Activated CD4-positive, alpha-beta T cell treated with anti-CD3 and anti-CD28 coated beads, Interleukin-2, amount 10 ng/mL, durations not matched to agents 24 days and 14 days (primary cell): ENCODE measurements at regions not wholly inside any gene's neighbourhood (a gene's known extent, or its start where the extent isn't known, plus 50 kb on each side); places are given as distances from the start of the nearest gene placed in this dataset.

ENCODE experiments used
- DNase-seq: peaks from one replicate; pipeline ENCODE4 v3.0.0; 2022
- H3K27ac Mint-ChIP-seq: one replicate; pipeline ENCODE4 v1.8.0; 2022; ENCODE audit warnings: mild to moderate bottlenecking, mixed read lengths
- H3K27me3 Mint-ChIP-seq: one replicate; pipeline ENCODE4 v1.8.0; 2022; ENCODE audit warnings: mixed read lengths
- H3K36me3 Mint-ChIP-seq: one replicate; pipeline ENCODE4 v1.8.0; 2022; ENCODE audit warnings: low read depth, mild to moderate bottlenecking, mixed read lengths
- H3K4me1 Mint-ChIP-seq: one replicate; pipeline ENCODE4 v1.8.0; 2021; ENCODE audit warnings: mixed read lengths
- H3K4me3 Mint-ChIP-seq: one replicate; pipeline ENCODE4 v1.8.0; 2022; ENCODE audit warnings: mild to moderate bottlenecking, moderate library complexity, mixed read lengths
- H3K9me3 Mint-ChIP-seq: one replicate; pipeline ENCODE4 v1.8.0; 2021; ENCODE audit warnings: mixed read lengths
- intact Hi-C: fragments of 100-400 bp; cut with micrococcal nuclease; formaldehyde crosslinking; loops from one replicate; pipeline ENCODE4 v1.15.1; 2023

DNA sequence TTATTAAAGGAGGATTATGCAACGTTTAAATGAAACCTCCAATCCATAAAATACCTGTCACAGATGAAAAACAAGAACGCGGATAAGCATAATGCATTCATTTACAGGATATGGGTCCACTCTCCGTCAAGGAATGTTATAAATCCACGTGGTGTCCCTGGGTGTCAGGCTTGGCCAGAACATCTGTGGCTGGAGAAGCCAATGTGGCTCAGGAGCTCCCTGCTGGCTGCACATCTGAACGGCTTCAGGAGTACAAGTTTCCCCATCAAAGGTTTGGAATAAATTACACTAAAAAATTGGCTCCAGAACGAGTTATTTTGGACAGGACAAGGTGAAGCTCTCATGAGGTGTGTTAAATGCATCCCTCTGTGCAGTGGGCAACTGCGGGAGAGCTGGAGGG lies 87.8 kb upstream of the LEF1 start:
- H3K36me3 Mint-ChIP-seq = no peaks in the 10 kb centered on the region
- H3K4me3 Mint-ChIP-seq = no peak overlapping the region

DNA sequence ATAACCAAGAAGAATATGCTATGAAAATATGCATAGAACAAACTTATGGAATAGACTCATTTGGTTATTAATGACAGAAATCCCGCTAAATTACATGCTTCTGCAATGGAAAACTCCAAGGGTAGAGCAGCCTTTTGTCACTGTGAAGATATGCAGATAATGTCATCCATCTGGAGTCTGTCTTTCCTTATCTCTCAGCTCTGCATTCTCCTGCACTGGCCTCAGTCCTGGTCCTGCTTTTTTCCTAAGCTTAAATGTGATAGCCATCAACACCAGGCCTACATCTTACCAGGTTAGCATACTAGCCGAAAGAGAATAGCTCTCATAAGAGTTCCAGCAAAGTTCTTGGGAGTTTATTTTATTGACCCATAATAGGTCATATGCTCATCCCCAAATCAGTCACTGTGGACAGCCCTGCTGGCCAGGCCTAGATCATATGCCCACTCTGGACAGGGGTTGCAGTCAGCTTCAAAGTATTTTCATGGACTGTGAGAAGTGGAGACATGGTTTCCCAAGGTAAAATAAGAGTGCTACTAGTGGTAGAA lies 86.5 kb upstream of the LEF1 start:
- H3K9me3 Mint-ChIP-seq = peaks cover 9% of the 10 kb centered on the region
- no peak overlapping the region for H3K4me3 Mint-ChIP-seq
- intact Hi-C loops = no loop called here
- peaks cover 2% of the 10 kb centered on the region for H3K27me3 Mint-ChIP-seq
- no peaks in the 10 kb centered on the region for H3K4me1 Mint-ChIP-seq
- no peaks in the 10 kb centered on the region for H3K36me3 Mint-ChIP-seq
- no peak overlapping the region for H3K27ac Mint-ChIP-seq
- no peak for DNase-seq

More for the DNA sequence above, 87.8 kb upstream of the LEF1 start:
- Mint-ChIP-seq H3K4me1 (no peaks in the 10 kb centered on the region), H3K27ac (no peak overlapping the region), H3K27me3 (peaks cover 5% of the 10 kb centered on the region), H3K9me3 (peaks cover 9% of the 10 kb centered on the region)
- intact Hi-C loops = no loop called here
- no peak for DNase-seq

- DNase-seq = no peak
- intact Hi-C loops = no loop called here
- Mint-ChIP-seq H3K27ac (no peak overlapping the region), H3K4me1 (no peaks in the 10 kb centered on the region), H3K27me3 (no peaks in the 10 kb centered on the region), H3K9me3 (peaks cover 14% of the 10 kb centered on the region), H3K4me3 (no peak overlapping the region), H3K36me3 (no peaks in the 10 kb centered on the region)
Measured at GRCh38 chr4:108249397-108249796, 80.7 kb upstream of the LEF1 start.

DNA sequence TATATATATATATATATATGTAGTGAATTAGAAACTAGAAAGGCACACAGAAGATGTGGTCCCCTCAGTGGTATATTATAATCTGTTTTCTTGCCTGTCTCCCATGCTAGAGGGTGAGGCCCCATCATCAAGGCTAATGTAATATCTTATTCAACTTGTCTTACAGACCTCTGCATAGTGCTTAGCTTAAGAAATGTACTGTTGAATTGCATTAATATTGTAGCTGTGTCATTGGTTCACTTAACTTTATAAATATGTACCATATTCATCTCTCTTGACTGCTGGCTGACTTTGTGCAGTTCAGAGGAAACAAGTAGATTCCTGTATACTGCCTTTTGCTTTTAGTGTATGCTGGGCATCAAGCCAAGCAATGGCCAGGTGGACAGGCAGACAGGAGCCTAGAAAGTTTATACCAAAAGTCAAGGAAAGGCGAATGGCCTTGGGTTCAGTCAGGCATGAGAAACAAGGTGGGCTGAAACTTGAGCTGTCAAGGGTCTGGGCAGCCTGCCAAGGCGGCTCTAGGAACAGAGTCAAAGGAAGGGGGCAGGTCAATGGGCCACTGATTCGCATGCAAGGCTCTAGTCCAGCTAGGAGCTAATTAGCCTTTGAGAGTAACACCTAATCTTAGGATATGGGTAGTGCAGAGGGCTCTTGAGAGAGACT lies 78.8 kb upstream of the LEF1 start:
- no peaks in the 10 kb centered on the region for H3K4me1 Mint-ChIP-seq
- H3K27ac Mint-ChIP-seq = no peak overlapping the region
- H3K36me3 Mint-ChIP-seq = no peaks in the 10 kb centered on the region
- intact Hi-C loops = no loop called here
- H3K4me3 Mint-ChIP-seq = no peak overlapping the region
- peaks cover 19% of the 10 kb centered on the region for H3K9me3 Mint-ChIP-seq
- no peaks in the 10 kb centered on the region for H3K27me3 Mint-ChIP-seq
- no peak for DNase-seq

DNA sequence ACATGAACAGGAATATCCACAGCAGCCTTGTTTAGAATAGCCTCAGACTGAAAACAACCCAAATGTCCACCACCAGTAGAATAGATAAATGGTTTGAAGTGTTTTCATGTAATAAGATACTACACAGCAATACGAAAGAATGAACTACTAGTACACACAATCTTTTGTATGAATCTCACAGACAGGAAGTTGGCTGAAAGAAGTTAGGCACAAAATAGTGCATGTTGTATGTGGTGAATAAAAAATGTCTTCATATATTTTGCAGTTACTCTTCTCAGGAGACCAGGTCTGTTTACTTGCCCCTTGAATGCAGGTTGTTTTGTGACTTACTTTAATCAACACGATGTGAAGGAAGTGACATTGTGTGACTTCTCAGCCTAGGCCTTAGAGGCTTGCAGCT lies 75.9 kb upstream of the LEF1 start:
- Mint-ChIP-seq H3K36me3 (no peaks in the 10 kb centered on the region), H3K27me3 (no peaks in the 10 kb centered on the region), H3K4me1 (no peaks in the 10 kb centered on the region), H3K4me3 (no peak overlapping the region), H3K9me3 (peaks cover 19% of the 10 kb centered on the region), H3K27ac (no peak overlapping the region)
- no peak for DNase-seq
- intact Hi-C loops = no loop called here

GRCh38 chr4:108240366-108240765 lies 71.6 kb upstream of the LEF1 start:
- no peaks in the 10 kb centered on the region for H3K4me1 Mint-ChIP-seq
- no peak overlapping the region for H3K27ac Mint-ChIP-seq
- H3K27me3 Mint-ChIP-seq = no peaks in the 10 kb centered on the region
- peaks cover 14% of the 10 kb centered on the region for H3K9me3 Mint-ChIP-seq
- H3K4me3 Mint-ChIP-seq = no peak overlapping the region
- intact Hi-C loops = no loop called here
- no peak for DNase-seq
- no peaks in the 10 kb centered on the region for H3K36me3 Mint-ChIP-seq

- Mint-ChIP-seq H3K36me3 (no peaks in the 10 kb centered on the region), H3K27me3 (no peaks in the 10 kb centered on the region), H3K27ac (no peak overlapping the region), H3K4me1 (no peaks in the 10 kb centered on the region), H3K9me3 (peaks cover 15% of the 10 kb centered on the region), H3K4me3 (no peak overlapping the region)
- intact Hi-C loops = no loop called here
- DNase-seq = no peak
Measured at GRCh38 chr4:108237693-108238092, 69.0 kb upstream of the LEF1 start.

DNA sequence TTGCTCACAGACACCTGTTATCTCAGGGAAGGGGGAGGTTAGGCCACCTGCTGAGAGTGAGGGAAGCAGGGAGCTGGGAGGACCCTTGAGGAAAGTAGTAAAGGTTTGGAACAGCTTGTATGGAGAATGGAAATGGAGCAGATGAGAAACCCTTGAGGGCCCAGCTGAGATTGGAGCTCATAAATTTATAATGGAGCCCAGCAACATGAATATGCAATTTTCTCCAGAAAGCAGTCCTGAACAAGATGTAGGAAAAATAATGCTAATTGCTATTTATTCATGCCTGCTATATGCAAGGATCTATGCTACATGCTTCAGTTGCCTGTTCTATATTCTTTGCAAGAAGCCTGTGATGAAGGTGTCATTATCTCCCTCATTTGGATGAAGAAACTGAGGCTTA lies 67.5 kb upstream of the LEF1 start:
- Mint-ChIP-seq H3K4me3 (no peak overlapping the region), H3K4me1 (no peaks in the 10 kb centered on the region), H3K36me3 (no peaks in the 10 kb centered on the region), H3K9me3 (peaks cover 24% of the 10 kb centered on the region), H3K27me3 (no peaks in the 10 kb centered on the region), H3K27ac (no peak overlapping the region)
- DNase-seq = no peak
- intact Hi-C loops = no loop called here

GRCh38 chr4:108227923-108228322 lies 59.2 kb upstream of the LEF1 start:
- no peaks in the 10 kb centered on the region for H3K27me3 Mint-ChIP-seq
- no peak overlapping the region for H3K27ac Mint-ChIP-seq
- H3K9me3 Mint-ChIP-seq = peaks cover 23% of the 10 kb centered on the region
- H3K36me3 Mint-ChIP-seq = peaks cover 5% of the 10 kb centered on the region
- H3K4me1 Mint-ChIP-seq = peaks cover 3% of the 10 kb centered on the region
- no peak for DNase-seq
- no peak overlapping the region for H3K4me3 Mint-ChIP-seq
- intact Hi-C loops = no loop called here

DNA sequence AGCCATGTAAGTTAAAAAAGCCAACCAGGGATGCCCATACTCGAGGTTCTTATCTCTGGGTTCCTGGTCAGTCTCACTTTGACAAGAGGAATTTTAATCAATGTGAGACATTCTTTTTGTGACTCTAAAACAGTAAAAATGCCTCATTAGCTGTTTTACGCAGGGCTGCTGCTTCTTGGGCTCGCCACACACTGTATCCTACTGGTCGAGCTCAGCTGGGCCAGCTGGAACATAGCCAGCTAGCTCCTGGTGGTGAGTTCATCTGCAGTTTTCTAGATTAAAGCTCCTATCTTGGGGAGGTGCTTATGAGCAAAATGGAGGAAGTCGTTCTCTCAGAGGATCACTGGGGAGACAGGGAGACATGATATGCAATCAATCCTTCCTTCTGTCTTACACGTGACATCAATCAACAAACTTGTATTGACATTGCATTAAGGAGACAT lies 55.9 kb upstream of the LEF1 start:
- Mint-ChIP-seq H3K9me3 (peaks cover 10% of the 10 kb centered on the region), H3K27me3 (no peaks in the 10 kb centered on the region), H3K4me3 (no peak overlapping the region), H3K27ac (no peak overlapping the region), H3K36me3 (peaks cover 2% of the 10 kb centered on the region), H3K4me1 (peaks cover 3% of the 10 kb centered on the region)
- no peak for DNase-seq
- intact Hi-C loops = no loop called here

- Mint-ChIP-seq H3K36me3 (peaks cover 2% of the 10 kb centered on the region), H3K4me1 (peaks cover 3% of the 10 kb centered on the region), H3K27ac (no peak overlapping the region), H3K9me3 (peaks cover 10% of the 10 kb centered on the region), H3K27me3 (no peaks in the 10 kb centered on the region), H3K4me3 (no peak overlapping the region)
- DNase-seq = no peak
- intact Hi-C loops = no loop called here
Measured at GRCh38 chr4:108223313-108223712, 54.6 kb upstream of the LEF1 start.

- H3K27me3 Mint-ChIP-seq = no peaks in the 10 kb centered on the region
- peaks cover 7% of the 10 kb centered on the region for H3K9me3 Mint-ChIP-seq
- H3K36me3 Mint-ChIP-seq = peaks cover 1% of the 10 kb centered on the region
- no peak for DNase-seq
- no peaks in the 10 kb centered on the region for H3K4me1 Mint-ChIP-seq
- intact Hi-C loops = no loop called here
- H3K27ac Mint-ChIP-seq = no peak overlapping the region
- no peak overlapping the region for H3K4me3 Mint-ChIP-seq
Measured at GRCh38 chr4:108219998-108220397, 51.3 kb upstream of the LEF1 start.
